ENCODE measurements at regions not wholly inside any gene's neighbourhood (a gene's known extent, or its start where the extent isn't known, plus 50 kb on each side); places are given as distances from the start of the nearest gene placed in this dataset.

- no peak overlapping the region for H3K27ac ChIP-seq (replicated peaks)
- intact Hi-C loops (cut with micrococcal nuclease): no loop called here
- H3K36me3 ChIP-seq: no peaks in the 10 kb centered on the region
- H3K4me3 ChIP-seq: no peak overlapping the region
- peaks cover 16% of the 10 kb centered on the region for H3K9me3 ChIP-seq (replicated peaks)
- no peak for TF ChIP-seq CTCF (IDR thresholded peaks at IDR 0.05; ENCODE audit: borderline replicate concordance)
- peaks cover 7% of the 10 kb centered on the region for H3K27me3 ChIP-seq (ENCODE audit: low read depth)
- H3K4me1 ChIP-seq: no peaks in the 10 kb centered on the region
- no peak for DNase-seq
These were observed 124.7 kb downstream of the CD24 start for GRCh38 chr6:106849676-106850332.

GRCh38 chr6:106849120-106849519, 125.4 kb downstream of the CD24 start:
- H3K4me3 ChIP-seq: no peak overlapping the region
- intact Hi-C loops (cut with micrococcal nuclease): no loop called here
- no peak for DNase-seq
- no peaks in the 10 kb centered on the region for H3K4me1 ChIP-seq
- H3K9me3 ChIP-seq (replicated peaks): peaks cover 16% of the 10 kb centered on the region
- H3K27me3 ChIP-seq (ENCODE audit: low read depth): peaks cover 7% of the 10 kb centered on the region
- no peak overlapping the region for H3K27ac ChIP-seq (replicated peaks)
- no peaks in the 10 kb centered on the region for H3K36me3 ChIP-seq
- no peak for TF ChIP-seq CTCF (IDR thresholded peaks at IDR 0.05; ENCODE audit: borderline replicate concordance)

GRCh38 chr6:106847116-106847515, 127.4 kb downstream of the CD24 start:
- H3K4me1 ChIP-seq: no peaks in the 10 kb centered on the region
- no peak for DNase-seq
- peaks cover 21% of the 10 kb centered on the region for H3K27me3 ChIP-seq (ENCODE audit: low read depth)
- H3K4me3 ChIP-seq: no peak overlapping the region
- intact Hi-C loops (cut with micrococcal nuclease): no loop called here
- no peak for TF ChIP-seq CTCF (IDR thresholded peaks at IDR 0.05; ENCODE audit: borderline replicate concordance)
- H3K27ac ChIP-seq (replicated peaks): no peak overlapping the region
- peaks cover 8% of the 10 kb centered on the region for H3K9me3 ChIP-seq (replicated peaks)
- H3K36me3 ChIP-seq: no peaks in the 10 kb centered on the region

GRCh38 chr6:106844930-106845329, 129.6 kb downstream of the CD24 start:
- intact Hi-C loops (cut with micrococcal nuclease): no loop called here
- Histone ChIP-seq H3K27ac (replicated peaks) (no peak overlapping the region), H3K36me3 (no peaks in the 10 kb centered on the region), H3K27me3 (ENCODE audit: low read depth) (peaks cover 39% of the 10 kb centered on the region), H3K4me3 (no peak overlapping the region), H3K9me3 (replicated peaks) (no peaks in the 10 kb centered on the region), H3K4me1 (no peaks in the 10 kb centered on the region)
- no peak for TF ChIP-seq CTCF (IDR thresholded peaks at IDR 0.05; ENCODE audit: borderline replicate concordance)
- DNase-seq: no peak

GRCh38 chr6:106832766-106833510, 141.6 kb downstream of the CD24 start:
- intact Hi-C loops (cut with micrococcal nuclease): no loop called here
- no peaks in the 10 kb centered on the region for H3K4me1 ChIP-seq
- no peak for DNase-seq
- H3K27ac ChIP-seq (replicated peaks): no peak overlapping the region
- no peaks in the 10 kb centered on the region for H3K36me3 ChIP-seq
- no peak overlapping the region for H3K4me3 ChIP-seq
- H3K9me3 ChIP-seq (replicated peaks): peaks cover 22% of the 10 kb centered on the region
- no peak for TF ChIP-seq CTCF (IDR thresholded peaks at IDR 0.05; ENCODE audit: borderline replicate concordance)
- peaks cover 5% of the 10 kb centered on the region for H3K27me3 ChIP-seq (ENCODE audit: low read depth)

All from left ventricle myocardium inferior (tissue), 1 donor.